ENCODE measurements at regions not wholly inside any gene's neighbourhood (a gene's known extent, or its start where the extent isn't known, plus 50 kb on each side); places are given as distances from the start of the nearest gene placed in this dataset.

DNA sequence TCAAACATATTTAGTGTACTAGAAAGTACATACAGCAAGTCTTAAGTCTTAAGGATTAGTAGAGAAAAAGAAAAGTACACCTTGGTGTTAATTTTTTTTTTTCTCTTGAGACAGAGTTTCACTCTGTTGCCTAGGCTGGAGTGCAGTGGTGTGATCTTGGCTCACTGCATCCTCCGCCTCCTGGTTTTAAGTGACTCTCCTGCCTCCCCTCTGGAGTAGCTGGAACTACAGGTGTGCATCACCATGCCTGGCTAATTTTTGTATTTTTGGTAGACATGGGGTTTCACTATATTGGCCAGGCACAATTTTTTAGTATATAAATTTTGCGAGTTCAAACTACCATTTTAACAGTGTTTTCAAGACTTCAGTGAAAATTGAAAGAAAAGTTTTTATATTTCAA is 1941.1 kb upstream of the CDH6 start:
- TF ChIP-seq, protein P1, sequence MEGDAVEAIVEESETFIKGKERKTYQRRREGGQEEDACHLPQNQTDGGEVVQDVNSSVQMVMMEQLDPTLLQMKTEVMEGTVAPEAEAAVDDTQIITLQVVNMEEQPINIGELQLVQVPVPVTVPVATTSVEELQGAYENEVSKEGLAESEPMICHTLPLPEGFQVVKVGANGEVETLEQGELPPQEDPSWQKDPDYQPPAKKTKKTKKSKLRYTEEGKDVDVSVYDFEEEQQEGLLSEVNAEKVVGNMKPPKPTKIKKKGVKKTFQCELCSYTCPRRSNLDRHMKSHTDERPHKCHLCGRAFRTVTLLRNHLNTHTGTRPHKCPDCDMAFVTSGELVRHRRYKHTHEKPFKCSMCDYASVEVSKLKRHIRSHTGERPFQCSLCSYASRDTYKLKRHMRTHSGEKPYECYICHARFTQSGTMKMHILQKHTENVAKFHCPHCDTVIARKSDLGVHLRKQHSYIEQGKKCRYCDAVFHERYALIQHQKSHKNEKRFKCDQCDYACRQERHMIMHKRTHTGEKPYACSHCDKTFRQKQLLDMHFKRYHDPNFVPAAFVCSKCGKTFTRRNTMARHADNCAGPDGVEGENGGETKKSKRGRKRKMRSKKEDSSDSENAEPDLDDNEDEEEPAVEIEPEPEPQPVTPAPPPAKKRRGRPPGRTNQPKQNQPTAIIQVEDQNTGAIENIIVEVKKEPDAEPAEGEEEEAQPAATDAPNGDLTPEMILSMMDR (IDR thresholded peaks at IDR 0.05; ENCODE audit: borderline replicate concordance, extremely low read depth, low read length, poor library complexity, severe bottlenecking): no peak
- TF ChIP-seq EZH2 (IDR thresholded peaks at IDR 0.05; ENCODE audit: borderline replicate concordance, low read depth, low read length, severe bottlenecking): no peak

Measured in DND-41 (cell line).